H9 (cell line): ENCODE measurements at regions not wholly inside any gene's neighbourhood (a gene's known extent, or its start where the extent isn't known, plus 50 kb on each side); places are given as distances from the start of the nearest gene placed in this dataset.

Experiments used
- DNase-seq: peaks from one replicate; pipeline ENCODE4 v3.0.0-alpha.2; 2017
- H2AFZ ChIP-seq: one replicate; pipeline ENCODE4 v1.6.1; 2013; ENCODE audit warnings: mild to moderate bottlenecking, low read length, control low read depth, moderate library complexity
- H2AK5ac ChIP-seq: 2 replicates; pipeline ENCODE4 v1.6.1; 2013; ENCODE audit warnings: low read length, control low read depth, mixed read lengths; ENCODE audit not compliant: insufficient read length
- H2BK120ac ChIP-seq: one replicate; pipeline ENCODE4 v1.6.1; 2013; ENCODE audit warnings: low read depth, mild to moderate bottlenecking, low read length, control low read depth, inconsistent platforms; ENCODE audit not compliant: poor library complexity, severe bottlenecking
- H2BK12ac ChIP-seq: 2 replicates; pipeline ENCODE4 v1.6.1; 2013; ENCODE audit warnings: low read length, control low read depth, mixed read lengths, low read depth; ENCODE audit not compliant: insufficient read length
- H2BK15ac ChIP-seq: 2 replicates; pipeline ENCODE4 v1.6.1; 2013; ENCODE audit warnings: low read depth, low read length, control low read depth
- H2BK20ac ChIP-seq: one replicate; pipeline ENCODE4 v1.6.1; 2013; ENCODE audit warnings: low read depth, mild to moderate bottlenecking, low read length, control low read depth, inconsistent platforms; ENCODE audit not compliant: poor library complexity, severe bottlenecking
- H2BK5ac ChIP-seq: 2 replicates; pipeline ENCODE4 v1.6.1; 2013; ENCODE audit warnings: low read length, control low read depth, mixed read lengths; ENCODE audit not compliant: insufficient read length
- H3K14ac ChIP-seq: 2 replicates; pipeline ENCODE4 v1.6.1; 2013; ENCODE audit warnings: low read length, control low read depth; ENCODE audit not compliant: insufficient read depth
- H3K18ac ChIP-seq: 2 replicates; pipeline ENCODE4 v1.6.1; 2013; ENCODE audit warnings: low read depth, mild to moderate bottlenecking, mixed read lengths, low read length, control low read depth; ENCODE audit not compliant: insufficient read length
- H3K23ac ChIP-seq: 2 replicates; pipeline ENCODE4 v1.6.1; 2013; ENCODE audit warnings: low read length, control low read depth, mixed read lengths, low read depth; ENCODE audit not compliant: insufficient read length
- H3K23me2 ChIP-seq: 2 replicates; pipeline ENCODE4 v1.6.1; 2013; ENCODE audit warnings: low read depth, mild to moderate bottlenecking, mixed read lengths, low read length, control low read depth; ENCODE audit not compliant: insufficient read length, poor library complexity, severe bottlenecking
- H3K27ac ChIP-seq: 2 replicates; pipeline ENCODE4 v1.5.1; 2013; ENCODE audit warnings: low read length, control low read depth, mixed read lengths, low read depth; ENCODE audit not compliant: insufficient read length
- H3K27me3 ChIP-seq: 2 replicates; pipeline ENCODE4 v1.6.1; 2013; ENCODE audit warnings: low read length, control low read depth, inconsistent platforms; ENCODE audit not compliant: insufficient read depth
- H3K4ac ChIP-seq: 2 replicates; pipeline ENCODE4 v1.6.1; 2013; ENCODE audit warnings: low read depth, mild to moderate bottlenecking, control low read depth, inconsistent platforms, low read length, moderate library complexity
- H3K4me1 ChIP-seq: 2 replicates; pipeline ENCODE4 v1.6.1; 2013; ENCODE audit warnings: low read length, control low read depth, inconsistent platforms; ENCODE audit not compliant: insufficient read depth
- H3K4me2 ChIP-seq: 2 replicates; pipeline ENCODE4 v1.6.1; 2013; ENCODE audit warnings: low read length, control low read depth, mixed read lengths; ENCODE audit not compliant: insufficient read length, insufficient read depth
- H3K56ac ChIP-seq: 2 replicates; pipeline ENCODE4 v1.6.1; 2013; ENCODE audit warnings: low read depth, mild to moderate bottlenecking, mixed read lengths, low read length, control low read depth; ENCODE audit not compliant: insufficient read length
- H3K79me1 ChIP-seq: 2 replicates; pipeline ENCODE4 v1.6.1; 2013; ENCODE audit warnings: low read depth, mild to moderate bottlenecking, moderate library complexity, low read length, control low read depth, inconsistent platforms; ENCODE audit not compliant: insufficient read depth, poor library complexity, severe bottlenecking
- H3K79me2 ChIP-seq: 2 replicates; pipeline ENCODE4 v1.6.1; 2013; ENCODE audit warnings: low read length, control low read depth, inconsistent platforms; ENCODE audit not compliant: insufficient read depth
- H3K9ac ChIP-seq: 2 replicates; pipeline ENCODE4 v1.6.1; 2013; ENCODE audit warnings: low read length, control low read depth, mixed read lengths; ENCODE audit not compliant: insufficient read length; ENCODE audit errors: extremely low read depth
- H3K9me3 ChIP-seq: one replicate; pipeline ENCODE4 v1.6.1; 2013; ENCODE audit warnings: low read depth, low read length, inconsistent platforms; ENCODE audit not compliant: control insufficient read depth
- H3T11ph ChIP-seq: one replicate; pipeline ENCODE4 v1.6.1; 2013; ENCODE audit warnings: mild to moderate bottlenecking, low read length, control low read depth, inconsistent platforms
- H4K20me1 ChIP-seq: one replicate; pipeline ENCODE4 v1.6.1; 2013; ENCODE audit not compliant: control insufficient read depth, insufficient read length, insufficient read depth
- H4K5ac ChIP-seq: 2 replicates; pipeline ENCODE4 v1.6.1; 2013; ENCODE audit warnings: low read depth, mild to moderate bottlenecking, mixed read lengths, low read length, control low read depth; ENCODE audit not compliant: insufficient read length
- H4K8ac ChIP-seq: replicated peaks from 2 replicates; pipeline ENCODE4 v1.6.1; 2013; ENCODE audit warnings: low read length, control low read depth, mixed read lengths, low read depth; ENCODE audit not compliant: insufficient read length
- H4K91ac ChIP-seq: 2 replicates; pipeline ENCODE4 v1.6.1; 2013; ENCODE audit warnings: low read depth, mild to moderate bottlenecking, moderate library complexity, mixed read lengths, low read length, control low read depth; ENCODE audit not compliant: insufficient read length
- H3K27ac Mint-ChIP-seq, 3 experiments: 2 replicates in 2 of 3; 3 replicates in 1 of 3; pipeline ENCODE4 v1.8.0; 2020 to 2021; ENCODE audit warnings: mixed read lengths in 3 of 3, mild to moderate bottlenecking in 1 of 3, moderate library complexity in 1 of 3
- H3K27me3 Mint-ChIP-seq: 2 replicates; pipeline ENCODE4 v1.8.0; 2021; ENCODE audit warnings: low read depth, mild to moderate bottlenecking, moderate library complexity, mixed read lengths
- H3K36me3 Mint-ChIP-seq, 3 experiments: 2 replicates in 2 of 3; 3 replicates in 1 of 3; pipeline ENCODE4 v1.8.0; 2020 to 2021; ENCODE audit warnings: low read depth in 3 of 3, mixed read lengths in 3 of 3; ENCODE audit not compliant: insufficient read depth in 1 of 3
- H3K4me1 Mint-ChIP-seq, 2 experiments: 2 replicates each; pipeline ENCODE4 v1.8.0; 2020; ENCODE audit warnings: mixed read lengths in 2 of 2
- H3K4me3 Mint-ChIP-seq, 2 experiments: 2 replicates in 1 of 2; 3 replicates in 1 of 2; pipeline ENCODE4 v1.8.0; 2020 to 2021; ENCODE audit warnings: mild to moderate bottlenecking in 2 of 2, mixed read lengths in 2 of 2, moderate library complexity in 1 of 2
- H3K9me3 Mint-ChIP-seq, 2 experiments: 2 replicates in 1 of 2; 3 replicates in 1 of 2; pipeline ENCODE4 v1.8.0; 2020; ENCODE audit warnings: mild to moderate bottlenecking in 2 of 2, mixed read lengths in 2 of 2, moderate library complexity in 1 of 2
- TF ChIP-seq, protein P1 (sequence below): fragments of 200-600 bp; sonication (generic); conservative IDR thresholded peaks from 3 replicates; pipeline ENCODE4 v1.8.0; 2021; ENCODE audit warnings: antibody characterized with exemption, mild to moderate bottlenecking

DNA sequence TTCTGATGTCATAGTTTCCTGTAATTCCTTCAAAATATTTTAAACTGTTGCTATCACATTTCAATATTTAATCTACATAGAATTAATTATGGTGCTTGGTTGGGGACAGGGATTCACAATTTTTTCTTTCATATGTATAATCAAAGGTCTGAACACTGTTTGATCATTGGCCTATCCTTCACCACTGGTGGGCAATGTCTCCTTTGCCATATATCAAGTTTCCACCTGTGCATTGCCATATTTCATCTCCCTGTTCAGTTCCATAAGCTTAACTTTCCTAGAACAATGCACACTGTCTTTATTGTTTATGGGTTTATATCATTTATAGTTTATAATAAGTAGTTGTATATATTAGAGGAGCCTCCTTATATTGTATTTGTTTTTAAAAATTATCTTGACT lies 374.9 kb upstream of the PTBP2 start:
- Histone ChIP-seq H2BK5ac (no peak overlapping the region), H3K56ac (no peak overlapping the region), H2BK20ac (no peak overlapping the region), H3K79me1 (no peaks in the 10 kb centered on the region), H3K4ac (no peak overlapping the region), H2AFZ (no peak overlapping the region), H3K9ac (no peak overlapping the region), H3K27me3 (no peaks in the 10 kb centered on the region), H2BK120ac (no peak overlapping the region), H3K14ac (no peak overlapping the region), H2BK15ac (no peak overlapping the region), H3K79me2 (no peaks in the 10 kb centered on the region), H3K9me3 (no peaks in the 10 kb centered on the region), H3K27ac (no peak overlapping the region), H3K23me2 (no peaks in the 10 kb centered on the region), H4K8ac (no peak overlapping the region), H2BK12ac (no peak overlapping the region), H3K18ac (no peak overlapping the region), H3K4me2 (no peak overlapping the region), H2AK5ac (no peak overlapping the region), H3K23ac (no peak overlapping the region), H3T11ph (no peak overlapping the region), H4K5ac (no peak overlapping the region), H3K4me1 (no peaks in the 10 kb centered on the region), H4K91ac (no peak overlapping the region), H4K20me1 (no peaks in the 10 kb centered on the region)
- Mint-ChIP-seq H3K27ac (no peak overlapping the region), H3K27me3 (no peaks in the 10 kb centered on the region), H3K4me3 (no peak overlapping the region), H3K36me3 (peaks cover 0 to 7% (median 3%) of the 10 kb centered on the region in 3 experiments; a peak in 3 of 7 replicates), H3K9me3 (peaks cover 5 to 7% of the 10 kb centered on the region in 2 experiments; a peak in 2 of 5 replicates), H3K4me1 (no peaks in the 10 kb centered on the region)
- no peak for DNase-seq
- TF ChIP-seq, protein P1, sequence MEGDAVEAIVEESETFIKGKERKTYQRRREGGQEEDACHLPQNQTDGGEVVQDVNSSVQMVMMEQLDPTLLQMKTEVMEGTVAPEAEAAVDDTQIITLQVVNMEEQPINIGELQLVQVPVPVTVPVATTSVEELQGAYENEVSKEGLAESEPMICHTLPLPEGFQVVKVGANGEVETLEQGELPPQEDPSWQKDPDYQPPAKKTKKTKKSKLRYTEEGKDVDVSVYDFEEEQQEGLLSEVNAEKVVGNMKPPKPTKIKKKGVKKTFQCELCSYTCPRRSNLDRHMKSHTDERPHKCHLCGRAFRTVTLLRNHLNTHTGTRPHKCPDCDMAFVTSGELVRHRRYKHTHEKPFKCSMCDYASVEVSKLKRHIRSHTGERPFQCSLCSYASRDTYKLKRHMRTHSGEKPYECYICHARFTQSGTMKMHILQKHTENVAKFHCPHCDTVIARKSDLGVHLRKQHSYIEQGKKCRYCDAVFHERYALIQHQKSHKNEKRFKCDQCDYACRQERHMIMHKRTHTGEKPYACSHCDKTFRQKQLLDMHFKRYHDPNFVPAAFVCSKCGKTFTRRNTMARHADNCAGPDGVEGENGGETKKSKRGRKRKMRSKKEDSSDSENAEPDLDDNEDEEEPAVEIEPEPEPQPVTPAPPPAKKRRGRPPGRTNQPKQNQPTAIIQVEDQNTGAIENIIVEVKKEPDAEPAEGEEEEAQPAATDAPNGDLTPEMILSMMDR, result no peak
